ENCODE measurements at regions not wholly inside any gene's neighbourhood (a gene's known extent, or its start where the extent isn't known, plus 50 kb on each side); places are given as distances from the start of the nearest gene placed in this dataset.

DNA sequence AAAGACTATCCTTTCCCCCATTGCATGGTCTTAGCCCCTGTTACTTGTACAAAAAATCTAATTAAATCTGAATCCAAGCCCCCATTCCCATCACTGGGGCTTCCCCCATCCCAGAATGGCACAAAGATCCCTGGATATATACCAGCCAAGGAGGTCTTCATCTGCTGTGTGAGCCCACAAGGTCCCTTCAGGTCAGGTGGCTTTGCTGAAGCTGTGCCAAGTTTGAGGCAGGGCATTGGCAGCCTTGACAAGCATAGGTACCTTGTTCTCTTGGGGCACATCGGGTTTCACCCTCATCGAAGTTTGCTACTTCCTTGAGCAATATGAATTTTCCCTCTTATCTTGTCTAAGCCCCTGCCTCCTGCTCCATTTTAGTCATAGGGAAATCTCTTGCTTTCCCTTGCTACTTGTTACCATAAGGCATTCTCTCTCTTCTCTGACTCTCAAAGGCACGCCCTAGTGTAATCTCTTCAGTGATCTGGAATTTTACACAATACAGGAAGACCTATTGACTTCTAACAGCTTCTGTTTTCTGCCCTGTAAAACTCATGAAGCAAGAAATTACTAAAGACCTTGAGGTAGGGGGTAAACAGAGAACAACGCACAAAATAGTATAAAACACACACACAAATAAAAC is 71.4 kb upstream of the COG2 start:
- POLR2A ChIA-PET, result no interaction called here
- H3K4me3 ChIP-seq (ENCODE audit: low read depth in 2 of 2, low read length in 1 of 2), result no peak overlapping the region

DNA sequence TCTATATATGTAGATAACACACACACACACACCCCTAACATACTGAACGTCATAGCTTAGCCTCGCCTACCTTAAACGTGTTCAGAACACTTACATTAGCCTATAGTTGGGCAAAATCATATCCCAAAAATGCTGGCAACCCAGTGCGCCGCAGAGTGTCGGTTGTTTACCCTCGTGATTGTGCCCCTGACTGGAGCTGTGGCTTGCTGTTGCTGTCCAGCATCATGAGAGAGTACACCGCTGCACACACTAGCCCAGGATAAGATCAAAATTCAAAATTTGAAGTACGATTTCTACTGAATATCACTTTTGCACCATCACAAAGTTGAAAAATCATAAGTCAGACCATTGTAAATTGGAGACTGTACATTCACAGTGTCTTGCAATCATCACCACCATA is 73.1 kb upstream of the COG2 start:
- H3K4me3 ChIP-seq (ENCODE audit: low read depth in 2 of 2, low read length in 1 of 2), result no peak overlapping the region
- H3F3A ChIP-seq (replicated peaks; ENCODE audit: insufficient read depth), result no peaks in the 10 kb centered on the region
- H2AFZ ChIP-seq (ENCODE audit: low read depth), result no peak overlapping the region
- DNase-seq, result no peak
- H4K20me1 ChIP-seq (ENCODE audit: insufficient read depth), result no peaks in the 10 kb centered on the region
- H3K4me2 ChIP-seq, result no peak overlapping the region
- ChIA-PET CTCF (interaction anchor here (2.5 kb wide), 1 partner anchor 10 kb away, joined by 6 read pairs; no protein-coding TSS in a partner anchor), POLR2A (no interaction called here)
- no peaks in the 10 kb centered on the region for H3K36me3 ChIP-seq (replicated peaks in 1 of 2; ENCODE audit: control insufficient read depth in 1 of 2, insufficient read depth in 2 of 2, low read length in 1 of 2)
- 43% methylated on average over 9 of the region's 9 CpGs for whole genome bisulfite sequencing (ENCODE audit: low lambda C conversion rate)
- H3K9me2 ChIP-seq, result no peaks in the 10 kb centered on the region
- H3K27ac ChIP-seq (ENCODE audit: low read depth in 2 of 2, low read length in 1 of 2), result no peak overlapping the region
- H3K9me3 ChIP-seq, result no peaks in the 10 kb centered on the region
- no peak for TF ChIP-seq FOSL2 (IDR thresholded peaks at IDR 0.05; ENCODE audit: borderline replicate concordance, low read depth)
- no peaks in the 10 kb centered on the region for H3K27me3 ChIP-seq (ENCODE audit: insufficient read depth)
- no peaks in the 10 kb centered on the region for H3K4me1 ChIP-seq (ENCODE audit: control insufficient read depth in 1 of 2, insufficient read depth in 2 of 2, low read depth in 1 of 2, low read length in 1 of 2)
- H3K9ac ChIP-seq, result no peak overlapping the region
- no peaks in the 10 kb centered on the region for H3K79me2 ChIP-seq (ENCODE audit: insufficient read depth)

More for the DNA sequence above, 71.4 kb upstream of the COG2 start:
- no peaks in the 10 kb centered on the region for H3K9me2 ChIP-seq
- no peaks in the 10 kb centered on the region for H3K4me1 ChIP-seq (ENCODE audit: control insufficient read depth in 1 of 2, insufficient read depth in 2 of 2, low read depth in 1 of 2, low read length in 1 of 2)
- DNase-seq, result no peak
- no peak overlapping the region for H3K27ac ChIP-seq (ENCODE audit: low read depth in 2 of 2, low read length in 1 of 2)
- no peak overlapping the region for H3K9ac ChIP-seq
- no peak overlapping the region for H2AFZ ChIP-seq (ENCODE audit: low read depth)
- no peaks in the 10 kb centered on the region for H3F3A ChIP-seq (replicated peaks; ENCODE audit: insufficient read depth)
- no peaks in the 10 kb centered on the region for H3K36me3 ChIP-seq (replicated peaks in 1 of 2; ENCODE audit: control insufficient read depth in 1 of 2, insufficient read depth in 2 of 2, low read length in 1 of 2)
- H3K79me2 ChIP-seq (ENCODE audit: insufficient read depth), result no peaks in the 10 kb centered on the region
- no peak overlapping the region for H3K4me2 ChIP-seq
- CTCF ChIA-PET, result interaction anchor here (1.1 kb wide), 1 partner anchor 29 kb away, joined by 3 read pairs; no protein-coding TSS in a partner anchor
- H4K20me1 ChIP-seq (ENCODE audit: insufficient read depth), result no peaks in the 10 kb centered on the region
- TF ChIP-seq TEAD4 (IDR thresholded peaks at IDR 0.05; ENCODE audit: borderline replicate concordance, insufficient read depth), result no peak
- no peak for TF ChIP-seq RXRA (IDR thresholded peaks at IDR 0.05; ENCODE audit: borderline replicate concordance, low read depth)
- no peak for TF ChIP-seq FOXM1 (IDR thresholded peaks at IDR 0.05; ENCODE audit: low read depth)
- TF ChIP-seq YY1 (IDR thresholded peaks at IDR 0.05; ENCODE audit: low read depth), result no peak
- no peak for TF ChIP-seq USF2 (IDR thresholded peaks at IDR 0.05; ENCODE audit: borderline replicate concordance, low read depth, low read length)
- no peak for TF ChIP-seq RCOR1 (IDR thresholded peaks at IDR 0.05; ENCODE audit: low read length)
- TF ChIP-seq, protein P1, sequence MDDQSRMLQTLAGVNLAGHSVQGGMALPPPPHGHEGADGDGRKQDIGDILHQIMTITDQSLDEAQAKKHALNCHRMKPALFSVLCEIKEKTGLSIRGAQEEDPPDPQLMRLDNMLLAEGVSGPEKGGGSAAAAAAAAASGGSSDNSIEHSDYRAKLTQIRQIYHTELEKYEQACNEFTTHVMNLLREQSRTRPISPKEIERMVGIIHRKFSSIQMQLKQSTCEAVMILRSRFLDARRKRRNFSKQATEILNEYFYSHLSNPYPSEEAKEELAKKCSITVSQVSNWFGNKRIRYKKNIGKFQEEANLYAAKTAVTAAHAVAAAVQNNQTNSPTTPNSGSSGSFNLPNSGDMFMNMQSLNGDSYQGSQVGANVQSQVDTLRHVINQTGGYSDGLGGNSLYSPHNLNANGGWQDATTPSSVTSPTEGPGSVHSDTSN (IDR thresholded peaks at IDR 0.05), result no peak
- TF ChIP-seq MAX (IDR thresholded peaks at IDR 0.05; ENCODE audit: low read depth), result no peak
- no peak for TF ChIP-seq RFX5 (IDR thresholded peaks at IDR 0.05; ENCODE audit: low read length)
- no peaks in the 10 kb centered on the region for H3K9me3 ChIP-seq
- WGBS (ENCODE audit: low lambda C conversion rate), result 28% methylated on average over 4 of the region's 4 CpGs
- H3K27me3 ChIP-seq (ENCODE audit: insufficient read depth), result no peaks in the 10 kb centered on the region
